H1 (cell line): ENCODE measurements at regions not wholly inside any gene's neighbourhood (a gene's known extent, or its start where the extent isn't known, plus 50 kb on each side); places are given as distances from the start of the nearest gene placed in this dataset.

Experiments
- CTCF ChIA-PET: fragments of 300-600 bp; sonication (Branson Sonifier 250); formaldehyde crosslinking; loops from one replicate; lab custom pipeline; 2021; ENCODE audit not compliant: partially characterized antibody; lab: Charles Lee
- POLR2A ChIA-PET: fragments of 300-600 bp; sonication (Branson Sonifier 250); formaldehyde crosslinking; loops from one replicate; lab custom pipeline; 2021; ENCODE audit warnings: inconsistent platforms; ENCODE audit not compliant: partially characterized antibody; lab: Charles Lee
- DNase-seq, 2 experiments: peaks; one replicate each; pipeline versions ENCODE4 v3.0.0 to v3.0.0-alpha.2; 2010 to 2022; ENCODE audit warnings: low spot score in 2 of 2, low read depth in 1 of 2, mixed read lengths in 1 of 2
- FAIRE-seq: peaks from 2 replicates; lab custom pipeline; 2011; peaks lifted over from hg19 to GRCh38; lab: Jason Lieb, UNC
- H2AFZ ChIP-seq: 2 replicates; pipeline ENCODE4 v1.8.1; 2012; ENCODE audit warnings: low read length, inconsistent platforms
- H2AK5ac ChIP-seq: 2 replicates; pipeline ENCODE4 v1.6.1; 2013; ENCODE audit warnings: low read depth, low read length
- H2BK120ac ChIP-seq: replicated peaks from 2 replicates; pipeline ENCODE3; 2013; ENCODE audit warnings: low read depth, low read length, inconsistent platforms
- H2BK12ac ChIP-seq: 2 replicates; pipeline ENCODE4 v1.6.1; 2013; ENCODE audit warnings: low read depth, low read length
- H2BK15ac ChIP-seq: 2 replicates; pipeline ENCODE4 v1.6.1; 2013; ENCODE audit warnings: low read length
- H2BK20ac ChIP-seq: 2 replicates; pipeline ENCODE4 v1.6.1; 2013; ENCODE audit warnings: low read length
- H2BK5ac ChIP-seq: 2 replicates; pipeline ENCODE4 v1.6.1; 2013; ENCODE audit warnings: low read depth, low read length
- H3K14ac ChIP-seq: 2 replicates; pipeline ENCODE4 v1.6.1; 2013; ENCODE audit warnings: inconsistent platforms; ENCODE audit not compliant: insufficient read length
- H3K18ac ChIP-seq: 2 replicates; pipeline ENCODE4 v1.6.1; 2013; ENCODE audit warnings: low read length; ENCODE audit errors: extremely low read depth
- H3K23ac ChIP-seq: 2 replicates; pipeline ENCODE4 v1.6.1; 2013; ENCODE audit warnings: inconsistent platforms; ENCODE audit not compliant: insufficient read length
- H3K23me2 ChIP-seq: 2 replicates; pipeline ENCODE4 v1.6.1; 2013; ENCODE audit warnings: low read depth, low read length
- H3K27ac ChIP-seq: 2 replicates; pipeline ENCODE4 v1.6.1; 2011; ENCODE audit warnings: low read depth, low read length, inconsistent platforms
- H3K27me3 ChIP-seq, 4 experiments: replicated peaks in 1 of 4; 1 replicate in 1 of 4; 2 replicates in 3 of 4; pipeline versions ENCODE4 v1.6.1 to v1.8.1; 2011 to 2013; ENCODE audit warnings: low read length in 3 of 4, mild to moderate bottlenecking in 3 of 4, inconsistent platforms in 2 of 4, mixed read lengths in 2 of 4, moderate library complexity in 1 of 4; ENCODE audit not compliant: control insufficient read depth in 3 of 4, insufficient read depth in 3 of 4; ENCODE audit errors: extremely low read depth in 1 of 4
- H3K36me3 ChIP-seq, 4 experiments: 2 replicates each; pipeline versions ENCODE4 v1.6.1 to v1.8.1; 2011 to 2013; ENCODE audit warnings: mild to moderate bottlenecking in 4 of 4, low read length in 3 of 4, moderate library complexity in 2 of 4, control low read depth in 1 of 4, inconsistent platforms in 1 of 4; ENCODE audit not compliant: insufficient read depth in 4 of 4, control insufficient read depth in 2 of 4
- H3K4ac ChIP-seq: replicated peaks from 2 replicates; pipeline ENCODE3; 2013; ENCODE audit warnings: low read length, low read depth, mixed read lengths, inconsistent platforms; ENCODE audit not compliant: insufficient read length
- H3K4me1 ChIP-seq, 4 experiments: replicated peaks in 1 of 4; 1 replicate in 1 of 4; 2 replicates in 3 of 4; pipeline versions ENCODE4 v1.6.1 to v1.8.1; 2011 to 2013; ENCODE audit warnings: low read length in 3 of 4, inconsistent platforms in 2 of 4, mixed read lengths in 1 of 4; ENCODE audit not compliant: insufficient read depth in 4 of 4, control insufficient read depth in 3 of 4
- H3K4me2 ChIP-seq, 2 experiments: 2 replicates each; pipeline versions ENCODE4 v1.6.1 to v1.8.1; 2011 to 2013; ENCODE audit warnings: low read depth in 2 of 2, low read length in 2 of 2, control low read depth in 1 of 2, inconsistent platforms in 1 of 2, mild to moderate bottlenecking in 1 of 2; ENCODE audit not compliant: insufficient read depth in 1 of 2
- H3K4me3 ChIP-seq, 4 experiments: fragments of 200-600, 300-600 bp in 1 of 4; sonication (generic), shearing (Covaris generic), sonication (Bioruptor Twin) in 1 of 4; 2 replicates each; pipeline versions ENCODE4 v1.5.1 to v1.8.1; 2011 to 2016; ENCODE audit warnings: low read length in 4 of 4, low read depth in 3 of 4, control low read depth in 2 of 4, inconsistent platforms in 2 of 4, mild to moderate bottlenecking in 2 of 4, mixed read lengths in 1 of 4, moderate library complexity in 1 of 4; ENCODE audit not compliant: insufficient read depth in 2 of 4; ENCODE audit errors: extremely low read depth in 1 of 4
- H3K56ac ChIP-seq: replicated peaks from 2 replicates; pipeline ENCODE3; 2013; ENCODE audit warnings: low read depth, mild to moderate bottlenecking, mixed read lengths, low read length, inconsistent platforms; ENCODE audit not compliant: insufficient read length
- H3K79me1 ChIP-seq: 2 replicates; pipeline ENCODE4 v1.6.1; 2013; ENCODE audit warnings: low read depth, low read length, control low read depth
- H3K79me2 ChIP-seq, 2 experiments: 2 replicates each; pipeline versions ENCODE4 v1.6.1 to v1.8.1; 2012 to 2013; ENCODE audit warnings: low read length in 2 of 2, mild to moderate bottlenecking in 2 of 2, inconsistent platforms in 1 of 2; ENCODE audit not compliant: insufficient read depth in 2 of 2, control insufficient read depth in 1 of 2
- H3K9ac ChIP-seq, 4 experiments: replicated peaks in 1 of 4; 1 replicate in 1 of 4; 2 replicates in 3 of 4; pipeline versions ENCODE4 v1.6.1 to v1.8.1; 2011 to 2013; ENCODE audit warnings: low read depth in 3 of 4, low read length in 3 of 4, control low read depth in 2 of 4, mild to moderate bottlenecking in 2 of 4, moderate library complexity in 2 of 4, inconsistent platforms in 1 of 4; ENCODE audit errors: extremely low read depth in 1 of 4
- H3K9me3 ChIP-seq, 2 experiments: 2 replicates each; pipeline versions ENCODE4 v1.6.1 to v1.8.1; 2012 to 2013; ENCODE audit warnings: mild to moderate bottlenecking in 2 of 2, moderate library complexity in 2 of 2, control low read depth in 1 of 2, inconsistent platforms in 1 of 2, low read depth in 1 of 2, low read length in 1 of 2, mixed read lengths in 1 of 2; ENCODE audit not compliant: insufficient read depth in 2 of 2
- H4K20me1 ChIP-seq, 2 experiments: replicated peaks in 1 of 2; 2 replicates each; pipeline versions ENCODE3 to v1.8.1; 2011 to 2013; ENCODE audit warnings: inconsistent platforms in 2 of 2, low read length in 2 of 2, mild to moderate bottlenecking in 1 of 2; ENCODE audit not compliant: insufficient read depth in 2 of 2, control insufficient read depth in 1 of 2
- H4K5ac ChIP-seq: 2 replicates; pipeline ENCODE4 v1.6.1; 2013; ENCODE audit warnings: low read length, low read depth, mixed read lengths, inconsistent platforms; ENCODE audit not compliant: insufficient read length
- H4K8ac ChIP-seq: 2 replicates; pipeline ENCODE4 v1.8.0; 2013; ENCODE audit warnings: mild to moderate bottlenecking, moderate library complexity, low read length, inconsistent platforms; ENCODE audit not compliant: insufficient read depth; ENCODE audit errors: extremely low read depth
- H4K91ac ChIP-seq: replicated peaks from 2 replicates; pipeline ENCODE3; 2013; ENCODE audit warnings: low read length, mixed read lengths, inconsistent platforms; ENCODE audit not compliant: insufficient read length
- ASH2L ChIP-seq: fragments of 200-600, 300-600 bp; sonication (generic); IDR thresholded peaks from one replicate; pipeline ENCODE4 v1.7.1; 2017; ENCODE audit warnings: low read length
- BCL11A ChIP-seq, 2 experiments: IDR thresholded peaks; one replicate each; pipeline ENCODE4 v1.6.1; 2011; ENCODE audit warnings: low read depth in 2 of 2, low read length in 2 of 2, mild to moderate bottlenecking in 2 of 2
- CHD2 ChIP-seq: IDR thresholded peaks from 2 replicates; pipeline ENCODE4 v1.6.1; 2012; ENCODE audit warnings: low read length, improper control_type of control experiment
- KDM4A ChIP-seq: IDR thresholded peaks from one replicate; pipeline ENCODE4 v1.7.1; 2012; ENCODE audit warnings: low read depth, mild to moderate bottlenecking, moderate library complexity, low read length, inconsistent platforms; ENCODE audit not compliant: severe bottlenecking
- POU5F1 ChIP-seq: IDR thresholded peaks from 2 replicates; pipeline ENCODE4 v1.6.1; 2011; ENCODE audit warnings: low read depth, mild to moderate bottlenecking, low read length, moderate library complexity
- RFX5 ChIP-seq: IDR thresholded peaks from 2 replicates; pipeline ENCODE4 v1.6.1; 2011; ENCODE audit warnings: low read depth, low read length, improper control_type of control experiment, borderline replicate concordance
- RXRA ChIP-seq: IDR thresholded peaks from 2 replicates; pipeline ENCODE4 v1.6.1; 2011; ENCODE audit warnings: low read depth, mild to moderate bottlenecking, low read length, moderate library complexity; ENCODE audit not compliant: insufficient read depth
- SAP30 ChIP-seq: fragments of 300-600 bp; sonication (generic); IDR thresholded peaks from 2 replicates; pipeline ENCODE4 v1.7.1; 2012; ENCODE audit warnings: low read length, moderate library complexity, mild to moderate bottlenecking, inconsistent platforms; ENCODE audit not compliant: insufficient read depth, insufficient replicate concordance
- SIN3A ChIP-seq, 2 experiments: IDR thresholded peaks in 1 of 2; conservative IDR thresholded peaks in 1 of 2; 2 replicates each; pipeline ENCODE4 v1.6.1; 2011 to 2012; ENCODE audit warnings: low read length in 2 of 2, improper control_type of control experiment in 1 of 2, low read depth in 1 of 2, mild to moderate bottlenecking in 1 of 2
- SIRT6 ChIP-seq: IDR thresholded peaks from one replicate; pipeline ENCODE4 v1.7.1; 2012; ENCODE audit warnings: low read length, inconsistent platforms
- SIX5 ChIP-seq: IDR thresholded peaks from 2 replicates; pipeline ENCODE4 v1.6.1; 2011; ENCODE audit warnings: mild to moderate bottlenecking, low read depth, low read length
- SRF ChIP-seq: IDR thresholded peaks from 2 replicates; pipeline ENCODE4 v1.6.1; 2011; ENCODE audit warnings: mild to moderate bottlenecking, low read depth, low read length, moderate library complexity
- TEAD4 ChIP-seq: IDR thresholded peaks from 2 replicates; pipeline ENCODE4 v1.6.1; 2012; ENCODE audit warnings: low read depth, low read length, inconsistent platforms, mixed read lengths
- YY1 ChIP-seq: IDR thresholded peaks from 2 replicates; pipeline ENCODE4 v1.6.1; 2011; ENCODE audit warnings: low read depth, mild to moderate bottlenecking, low read length
- ZNF274 ChIP-seq: IDR thresholded peaks from 2 replicates; pipeline ENCODE4 v1.7.0; 2012; ENCODE audit warnings: low read length, borderline replicate concordance; ENCODE audit errors: extremely low read depth
- whole genome bisulfite sequencing, 2 experiments: shearing (Covaris generic) in 1 of 2; methylation state at CpG; one replicate each; pipeline versions ENCODE4 v1.1.6 to v1.1.7; 2013 to 2015; ENCODE audit warnings: low lambda C conversion rate in 2 of 2, mixed read lengths in 2 of 2, inconsistent platforms in 1 of 2, low coverage in 1 of 2, missing lambda C conversion rate in 1 of 2; ENCODE audit not compliant: insufficient replicate concordance in 2 of 2, insufficient coverage in 1 of 2, insufficient read length in 1 of 2; ENCODE audit errors: extremely low coverage in 1 of 2, missing lambda C conversion rate in 1 of 2; 5-methylcytosine and 5-hydroxymethylcytosine counted together

GRCh38 chr7:132641238-132641637 lies 65.0 kb upstream of the PLXNA4 start:
- Histone ChIP-seq H3K27me3 (peaks cover 0 to 6% (median 1%) of the 10 kb centered on the region in 4 experiments; a peak in 2 of 7 replicates), H3K36me3 (no peaks in the 10 kb centered on the region), H4K91ac (no peak overlapping the region), H3K4me1 (peaks cover 2 to 23% (median 10%) of the 10 kb centered on the region in 4 experiments; a peak in 6 of 7 replicates), H3K4me2 (no peak overlapping the region), H2AK5ac (no peak overlapping the region), H3K23ac (no peak overlapping the region), H2BK120ac (no peak overlapping the region), H2BK5ac (no peak overlapping the region), H3K79me2 (no peaks in the 10 kb centered on the region), H3K4ac (no peak overlapping the region), H3K18ac (no peak overlapping the region), H3K79me1 (no peaks in the 10 kb centered on the region), H4K5ac (no peak overlapping the region), H2BK15ac (no peak overlapping the region), H3K27ac (no peak overlapping the region), H4K20me1 (no peaks in the 10 kb centered on the region), H3K9ac (no peak overlapping the region), H2BK12ac (no peak overlapping the region), H3K56ac (no peak overlapping the region), H2AFZ (no peak overlapping the region), H3K4me3 (no peak overlapping the region), H3K23me2 (no peaks in the 10 kb centered on the region), H2BK20ac (no peak overlapping the region), H4K8ac (no peak overlapping the region), H3K14ac (no peak overlapping the region), H3K9me3 (no peaks in the 10 kb centered on the region)
- ChIA-PET POLR2A (no interaction called here), CTCF (interaction anchor here (0.6 to 1.3 kb wide), 5 partner anchors 19 to 61 kb away, joined by 3 to 4 read pairs (median 3); no protein-coding TSS in a partner anchor)
- 86% methylated on average over 1 of the region's 1 CpG; no CpG with 5 or more reads in 1 of the 2 experiments for WGBS, 2 experiments
- DNase-seq (no peak), FAIRE-seq (no peak)
- TF ChIP-seq KDM4A (no peak), SAP30 (no peak), ASH2L (no peak), BCL11A (IDR thresholded peaks at IDR 0.05; ENCODE audit: low read depth in 2 of 2, low read length in 2 of 2) (no peak), SIN3A (conservative IDR thresholded peaks at IDR 0.05 in 1 of 2, IDR thresholded peaks at IDR 0.05 in 1 of 2; ENCODE audit: low read depth in 1 of 2, low read length in 2 of 2) (no peak), RFX5 (no peak), YY1 (no peak), ZNF274 (no peak), CHD2 (no peak), SIRT6 (no peak), TEAD4 (no peak), SIX5 (no peak), SRF (peak; percentile 33; the same call in 1 of the 2 replicates), RXRA (peak; percentile 94), POU5F1 (0 out of 2 replicates have a peak, but pooled peaks have one; percentile 37)
